Erythroblast (primary cell): ENCODE measurements at regions not wholly inside any gene's neighbourhood (a gene's known extent, or its start where the extent isn't known, plus 50 kb on each side); places are given as distances from the start of the nearest gene placed in this dataset.

ENCODE experiments used
- GATA1 ChIP-seq: IDR thresholded peaks from 2 replicates; pipeline ENCODE4 v1.6.1; 2011; ENCODE audit warnings: low read depth, mild to moderate bottlenecking, control low read depth, low read length, moderate library complexity
- POLR2A ChIP-seq: IDR thresholded peaks from 2 replicates; pipeline ENCODE4 v1.6.1; 2011; ENCODE audit warnings: mild to moderate bottlenecking, low read length

DNA sequence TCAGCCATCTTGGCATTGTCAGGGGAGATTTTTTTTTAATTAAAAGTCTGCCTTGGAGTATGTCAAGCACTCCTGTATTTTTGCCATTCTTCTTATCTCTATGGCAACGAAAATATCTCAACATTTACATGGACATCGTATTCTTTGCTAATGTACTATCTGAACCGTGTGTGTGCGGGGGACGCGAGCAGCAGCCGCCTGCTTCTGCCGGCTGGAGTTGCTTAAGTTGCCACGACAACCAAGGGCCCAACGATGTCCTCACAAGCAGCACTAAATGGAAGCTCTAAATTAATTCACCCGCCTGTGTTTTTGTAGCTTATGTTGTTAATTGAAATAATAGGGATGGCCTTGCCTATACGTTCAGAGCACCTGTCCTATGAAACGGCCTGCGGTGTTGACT, 309.5 kb downstream of the TEX29 start:
- TF ChIP-seq POLR2A (no peak), GATA1 (no peak)
